ENCODE measurements at regions not wholly inside any gene's neighbourhood (a gene's known extent, or its start where the extent isn't known, plus 50 kb on each side); places are given as distances from the start of the nearest gene placed in this dataset.

DNA sequence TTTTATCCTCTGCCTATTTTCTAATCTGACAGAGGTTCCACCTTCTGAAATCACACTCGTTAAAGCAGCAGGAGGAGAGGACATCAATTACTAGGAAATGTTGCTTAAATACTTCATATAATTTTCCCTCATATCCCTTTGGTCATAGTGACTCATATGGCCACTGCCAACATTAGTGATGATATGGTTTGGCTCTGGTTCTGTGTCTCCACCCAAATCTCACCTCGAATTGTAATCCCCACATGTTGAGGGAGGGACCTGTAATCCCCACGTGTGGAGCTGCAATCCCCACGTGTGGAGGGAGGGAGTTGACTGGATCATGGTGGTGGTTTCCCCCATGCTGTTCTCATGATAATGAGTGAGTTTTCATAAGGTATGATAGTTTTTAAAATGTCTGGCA lies 618.4 kb upstream of the SLITRK5 start:
- H3K4me1 ChIP-seq: no peaks in the 10 kb centered on the region
- no peak for ATAC-seq
- no peak for FAIRE-seq
- intact Hi-C loops (cut with DNase I): no loop called here
- H3K27ac ChIP-seq: no peak overlapping the region
- H3K36me3 ChIP-seq: no peaks in the 10 kb centered on the region
- no peak for DNase-seq
- no peaks in the 10 kb centered on the region for H3K27me3 ChIP-seq
- no peak overlapping the region for H3K4me3 ChIP-seq
- no peak for TF ChIP-seq CTCF (IDR thresholded peaks at IDR 0.05)
- H3K9me3 ChIP-seq: no peaks in the 10 kb centered on the region
- 30 to 44% methylated on average over 4 of the region's 4 CpGs for WGBS, 2 donors

DNA sequence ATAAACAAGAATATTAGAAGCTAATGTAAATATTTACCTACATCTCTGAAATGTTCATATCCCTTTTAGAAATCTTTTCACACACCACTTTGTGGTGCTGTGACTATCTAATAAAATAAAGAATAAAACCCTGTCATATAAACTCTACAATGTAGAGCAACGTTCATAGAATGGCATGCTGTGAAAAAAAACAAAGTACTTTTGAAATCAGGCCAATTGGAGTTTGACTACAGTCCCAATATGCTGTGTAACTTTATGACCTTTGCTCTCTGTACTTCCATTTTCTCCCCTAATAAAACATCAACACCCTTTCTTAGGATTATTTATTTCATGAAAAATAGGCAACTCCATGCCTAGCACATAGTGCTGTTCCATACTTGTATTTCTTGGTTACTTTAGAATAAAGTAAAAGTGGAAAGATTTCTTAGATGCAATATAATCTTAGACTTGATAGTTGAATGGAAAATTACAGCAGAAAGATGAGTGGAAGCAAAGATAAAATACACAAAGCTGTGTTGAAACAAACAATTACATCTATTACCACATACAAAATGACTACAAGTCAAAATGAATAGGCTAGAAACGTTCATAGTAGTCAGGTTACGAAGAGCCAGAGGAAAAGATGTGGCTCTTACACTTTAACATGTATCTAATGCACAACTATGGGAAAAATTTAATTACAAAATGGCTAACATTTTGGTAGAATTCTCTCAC lies 613.2 kb upstream of the SLITRK5 start:
- TF ChIP-seq CTCF (IDR thresholded peaks at IDR 0.05): no peak
- no peaks in the 10 kb centered on the region for H3K4me1 ChIP-seq
- 45 to 48% methylated on average over 3 of the region's 3 CpGs for WGBS, 2 donors
- peak; percentile 53 for FAIRE-seq
- intact Hi-C loops (cut with DNase I): no loop called here
- no peaks in the 10 kb centered on the region for H3K36me3 ChIP-seq
- peaks cover 0 to 3% (median 0%) of the 10 kb centered on the region in 4 donors for H3K9me3 ChIP-seq
- no peak overlapping the region for H3K4me3 ChIP-seq
- H3K27me3 ChIP-seq: no peaks in the 10 kb centered on the region
- H3K27ac ChIP-seq: no peak overlapping the region
- no peak for DNase-seq
- ATAC-seq: no peak

GRCh38 chr13:87058786-87059329 lies 612.3 kb upstream of the SLITRK5 start:
- H3K36me3 ChIP-seq: no peaks in the 10 kb centered on the region
- intact Hi-C loops (cut with DNase I): no loop called here
- no peak for FAIRE-seq

DNA sequence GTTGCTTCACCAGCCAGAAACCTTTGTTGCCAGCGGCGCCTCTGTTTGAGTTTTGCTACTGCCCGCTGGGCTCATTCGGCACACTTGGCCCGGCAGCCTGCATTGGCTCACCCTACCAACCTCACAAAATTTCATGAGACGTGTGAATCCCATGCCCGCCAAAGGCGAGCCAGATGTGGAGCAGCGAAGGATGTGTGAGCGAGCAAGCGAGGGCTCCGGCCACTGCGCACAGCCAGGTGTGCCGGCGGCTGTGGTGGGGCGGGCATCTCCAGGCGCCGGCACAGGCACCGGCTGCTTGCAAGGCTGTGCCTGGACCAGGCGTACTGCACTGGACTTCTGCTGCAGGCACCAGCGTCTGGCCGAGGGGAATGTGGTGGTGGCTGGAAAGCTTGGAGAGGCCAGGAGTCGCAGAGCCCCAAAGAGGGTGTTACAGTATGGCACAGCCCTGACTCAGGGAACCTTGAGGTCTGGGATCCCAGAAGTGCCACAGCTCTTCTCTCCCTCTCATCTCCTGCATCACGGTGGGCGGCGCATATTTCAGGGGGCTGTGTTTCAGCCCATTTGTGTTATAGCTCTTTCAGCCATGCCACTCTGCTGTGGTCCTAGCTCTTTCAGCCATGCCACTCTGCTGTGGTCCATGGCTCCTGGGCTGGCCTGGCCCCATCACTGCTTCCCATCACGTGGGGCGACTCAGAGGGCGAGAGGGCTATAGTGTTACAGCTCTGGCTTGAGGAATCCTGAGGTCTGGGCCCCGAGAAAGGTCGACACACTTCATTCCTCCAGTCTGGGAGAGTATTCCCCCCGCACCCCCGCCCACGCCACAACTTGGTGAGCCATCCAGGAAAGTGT lies 592.0 kb upstream of the SLITRK5 start:
- no peak for ATAC-seq
- H3K27ac ChIP-seq: no peak overlapping the region

More at GRCh38 chr13:87058786-87059329, 612.3 kb upstream of the SLITRK5 start:
- no peak for ATAC-seq
- Histone ChIP-seq H3K9me3 (peaks cover 0 to 3% (median 0%) of the 10 kb centered on the region in 4 donors), H3K4me3 (no peak overlapping the region), H3K4me1 (no peaks in the 10 kb centered on the region), H3K27me3 (no peaks in the 10 kb centered on the region), H3K27ac (no peak overlapping the region)
- no peak for DNase-seq
- no peak for TF ChIP-seq CTCF (IDR thresholded peaks at IDR 0.05)
- 41 to 48% methylated on average over 5 of the region's 5 CpGs for WGBS, 2 donors

More for the DNA sequence above, 592.0 kb upstream of the SLITRK5 start:
- H3K4me3 ChIP-seq: no peak overlapping the region
- H3K36me3 ChIP-seq: no peaks in the 10 kb centered on the region
- FAIRE-seq (no peak), DNase-seq (peak in 1 of 6 donors; percentile 45)
- no peak for TF ChIP-seq CTCF (IDR thresholded peaks at IDR 0.05)
- H3K27me3 ChIP-seq: no peaks in the 10 kb centered on the region
- intact Hi-C loops (cut with DNase I): no loop called here
- H3K4me1 ChIP-seq: no peaks in the 10 kb centered on the region
- WGBS, 2 donors: 84 to 90% methylated on average over 34 of the region's 34 CpGs
- no peaks in the 10 kb centered on the region for H3K9me3 ChIP-seq
